Lower lobe of right lung (tissue), 2 donors: ENCODE measurements at regions not wholly inside any gene's neighbourhood (a gene's known extent, or its start where the extent isn't known, plus 50 kb on each side); places are given as distances from the start of the nearest gene placed in this dataset.

Source experiments
- ATAC-seq, 2 donors: fragments of 200-7000 bp; cut with Tn5 transposase; one replicate each; pipeline ENCODE4 v1.9.1; 2020 to 2022; ENCODE audit warnings: mild to moderate bottlenecking in 2 of 2, moderate library complexity in 2 of 2
- DNase-seq: peaks from one replicate; pipeline ENCODE4 v3.0.0-alpha.2; 2020
- H3K27ac ChIP-seq: fragments of 200-600 bp; one replicate; pipeline ENCODE4 v1.8.0; 2022
- H3K27me3 ChIP-seq: fragments of 200-600 bp; one replicate; pipeline ENCODE4 v1.8.0; 2022; ENCODE audit warnings: low read depth
- H3K36me3 ChIP-seq: fragments of 200-600 bp; one replicate; pipeline ENCODE4 v1.8.0; 2022; ENCODE audit warnings: mild to moderate bottlenecking
- H3K4me1 ChIP-seq: fragments of 200-600 bp; one replicate; pipeline ENCODE4 v1.8.0; 2022
- H3K4me3 ChIP-seq: fragments of 200-600 bp; one replicate; pipeline ENCODE4 v1.8.0; 2022; ENCODE audit warnings: mild to moderate bottlenecking
- H3K9me3 ChIP-seq: fragments of 200-600 bp; one replicate; pipeline ENCODE4 v1.8.0; 2022
- intact Hi-C: fragments of 100-400 bp; cut with DNase I; formaldehyde crosslinking; loops from one replicate; pipeline ENCODE4 v1.11.0; 2022
- TF ChIP-seq, protein P1 (sequence below): fragments of 200-600 bp; IDR thresholded peaks from one replicate; pipeline ENCODE4 v1.8.0; 2022; ENCODE audit warnings: antibody characterized with exemption, mild to moderate bottlenecking
- donor health status: DM: no; HTN: yes; CAD: no; lungs with severe emphysema.

DNA sequence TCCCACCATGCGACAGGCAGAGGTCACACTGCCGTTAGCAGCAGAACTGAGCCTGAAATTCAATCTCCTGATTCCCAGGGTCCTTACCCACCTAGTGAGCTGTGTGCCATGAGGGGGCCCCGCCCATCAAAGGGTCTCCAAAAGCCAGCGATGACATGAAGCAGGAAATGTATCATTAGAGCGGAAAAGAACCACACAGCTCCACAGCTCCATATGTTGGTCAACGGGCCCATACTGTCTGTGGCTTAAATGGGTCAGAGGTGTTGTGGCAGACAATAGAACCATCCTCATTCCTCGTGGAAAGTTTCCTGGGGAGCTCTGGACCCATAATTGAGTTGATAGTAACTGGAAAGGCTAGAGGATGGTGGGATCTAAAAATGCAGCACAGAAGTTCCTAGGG lies 68.1 kb upstream of the PODXL start:
- ATAC-seq (no peak), DNase-seq (no peak)
- TF ChIP-seq, protein P1, sequence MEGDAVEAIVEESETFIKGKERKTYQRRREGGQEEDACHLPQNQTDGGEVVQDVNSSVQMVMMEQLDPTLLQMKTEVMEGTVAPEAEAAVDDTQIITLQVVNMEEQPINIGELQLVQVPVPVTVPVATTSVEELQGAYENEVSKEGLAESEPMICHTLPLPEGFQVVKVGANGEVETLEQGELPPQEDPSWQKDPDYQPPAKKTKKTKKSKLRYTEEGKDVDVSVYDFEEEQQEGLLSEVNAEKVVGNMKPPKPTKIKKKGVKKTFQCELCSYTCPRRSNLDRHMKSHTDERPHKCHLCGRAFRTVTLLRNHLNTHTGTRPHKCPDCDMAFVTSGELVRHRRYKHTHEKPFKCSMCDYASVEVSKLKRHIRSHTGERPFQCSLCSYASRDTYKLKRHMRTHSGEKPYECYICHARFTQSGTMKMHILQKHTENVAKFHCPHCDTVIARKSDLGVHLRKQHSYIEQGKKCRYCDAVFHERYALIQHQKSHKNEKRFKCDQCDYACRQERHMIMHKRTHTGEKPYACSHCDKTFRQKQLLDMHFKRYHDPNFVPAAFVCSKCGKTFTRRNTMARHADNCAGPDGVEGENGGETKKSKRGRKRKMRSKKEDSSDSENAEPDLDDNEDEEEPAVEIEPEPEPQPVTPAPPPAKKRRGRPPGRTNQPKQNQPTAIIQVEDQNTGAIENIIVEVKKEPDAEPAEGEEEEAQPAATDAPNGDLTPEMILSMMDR, result no peak
- intact Hi-C loops, result no loop called here
- Histone ChIP-seq H3K27ac (no peak overlapping the region), H3K36me3 (no peaks in the 10 kb centered on the region), H3K4me3 (no peak overlapping the region), H3K27me3 (peaks cover 4% of the 10 kb centered on the region), H3K4me1 (peaks cover 46% of the 10 kb centered on the region), H3K9me3 (no peaks in the 10 kb centered on the region)

DNA sequence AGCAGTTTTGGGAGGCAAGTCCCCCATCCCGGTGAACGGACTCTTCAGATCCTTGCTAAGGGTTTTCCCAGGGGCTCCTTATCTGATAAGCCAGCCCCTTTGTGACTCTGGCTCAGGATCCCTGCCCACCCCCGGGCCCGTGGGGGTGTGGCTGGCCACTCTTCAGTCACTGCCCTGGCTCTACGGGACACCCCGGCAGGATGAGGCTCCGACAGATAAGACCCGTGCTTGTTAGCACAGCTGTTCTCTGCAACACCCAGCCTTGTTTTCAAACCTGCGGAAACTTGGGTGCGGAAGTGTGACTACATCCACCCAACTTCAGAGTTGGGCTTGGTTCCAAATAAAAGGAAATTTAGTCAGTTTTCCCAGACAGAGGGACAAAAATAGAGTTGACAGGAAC lies 66.7 kb upstream of the PODXL start:
- intact Hi-C loops, result no loop called here
- Histone ChIP-seq H3K4me3 (no peak overlapping the region), H3K9me3 (no peaks in the 10 kb centered on the region), H3K36me3 (no peaks in the 10 kb centered on the region), H3K27me3 (peaks cover 4% of the 10 kb centered on the region), H3K4me1 (peaks cover 41% of the 10 kb centered on the region), H3K27ac (peak overlapping the region; percentile 24)
- peak; percentile 37 to 51 for ATAC-seq
- TF ChIP-seq, protein P1, result no peak
- DNase-seq, result no peak

DNA sequence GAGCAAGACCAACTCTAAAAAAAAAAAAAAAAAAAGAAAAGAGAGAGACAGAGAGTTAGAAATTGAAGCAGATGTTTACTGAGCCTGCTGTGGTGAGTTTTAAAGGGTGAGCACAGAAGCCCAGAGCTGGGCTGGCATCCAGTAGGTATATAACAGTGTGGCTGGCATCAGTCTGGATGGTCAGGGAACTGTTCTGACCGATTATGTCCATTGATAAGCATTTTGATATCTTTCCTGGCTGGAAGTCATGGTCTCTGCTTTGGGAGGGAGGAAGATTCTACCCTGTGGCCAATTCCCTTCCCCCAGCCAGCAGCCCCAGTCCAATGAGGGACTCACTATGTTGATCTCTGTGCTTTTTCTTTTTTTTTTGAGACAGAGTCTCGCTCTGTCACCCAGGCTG lies 65.2 kb upstream of the PODXL start:
- H3K4me3 ChIP-seq, result no peak overlapping the region
- H3K9me3 ChIP-seq, result no peaks in the 10 kb centered on the region
- peaks cover 4% of the 10 kb centered on the region for H3K27me3 ChIP-seq
- intact Hi-C loops, result no loop called here
- H3K4me1 ChIP-seq, result peaks cover 33% of the 10 kb centered on the region
- H3K27ac ChIP-seq, result no peak overlapping the region
- DNase-seq (no peak), ATAC-seq (no peak)
- H3K36me3 ChIP-seq, result no peaks in the 10 kb centered on the region
- TF ChIP-seq, protein P1, result no peak

DNA sequence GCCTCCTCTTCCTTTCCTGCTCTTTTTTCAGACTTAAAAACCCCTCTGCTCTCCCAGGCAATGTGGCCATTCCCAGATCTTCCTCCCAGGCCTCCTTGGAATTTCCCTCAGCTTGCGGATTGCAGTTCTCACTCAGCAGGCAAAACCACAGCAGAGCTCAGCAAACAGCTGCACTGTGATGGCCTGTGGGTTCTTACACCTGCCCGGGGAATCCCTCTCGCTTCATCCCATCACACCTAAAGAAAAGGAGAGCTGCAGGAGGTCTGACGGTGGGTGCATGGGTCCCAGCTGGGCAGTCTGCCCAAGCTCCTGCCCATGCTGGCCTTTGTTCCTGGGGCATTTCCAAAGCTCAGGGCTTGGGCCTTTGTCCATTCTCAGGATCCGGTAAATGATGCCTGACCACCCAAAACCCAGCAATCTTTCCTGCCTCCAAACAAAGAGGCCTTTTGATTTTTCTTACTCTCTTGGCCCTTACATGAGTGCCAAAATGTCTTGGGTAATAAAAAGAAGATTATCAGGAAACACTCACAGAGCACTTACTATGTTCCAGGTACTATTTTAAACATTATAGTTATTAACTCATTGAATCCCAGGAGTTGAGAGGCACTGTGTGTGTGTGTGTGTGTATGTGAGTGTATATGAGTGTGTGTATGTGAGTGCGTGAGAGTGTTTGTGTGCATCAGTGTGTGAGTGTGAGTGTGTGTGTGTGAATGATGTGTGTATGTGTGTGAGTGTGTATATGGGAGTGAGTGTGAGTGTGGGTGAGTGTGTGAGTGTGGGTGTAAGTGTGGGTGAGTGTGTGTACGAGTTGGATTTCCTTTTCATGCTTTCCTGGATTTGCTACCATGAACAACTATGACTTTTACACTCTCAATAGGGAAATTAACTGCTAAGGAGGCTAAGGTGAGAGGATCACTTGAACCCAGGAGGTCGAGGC lies 64.5 kb upstream of the PODXL start:
- H3K4me3 ChIP-seq, result no peak overlapping the region
- H3K27me3 ChIP-seq, result peaks cover 3% of the 10 kb centered on the region
- H3K4me1 ChIP-seq, result peaks cover 27% of the 10 kb centered on the region
- H3K9me3 ChIP-seq, result no peaks in the 10 kb centered on the region
- no peak for DNase-seq
- intact Hi-C loops, result no loop called here
- no peaks in the 10 kb centered on the region for H3K36me3 ChIP-seq
- TF ChIP-seq, protein P1, result no peak
- ATAC-seq, result no peak
- H3K27ac ChIP-seq, result no peak overlapping the region

DNA sequence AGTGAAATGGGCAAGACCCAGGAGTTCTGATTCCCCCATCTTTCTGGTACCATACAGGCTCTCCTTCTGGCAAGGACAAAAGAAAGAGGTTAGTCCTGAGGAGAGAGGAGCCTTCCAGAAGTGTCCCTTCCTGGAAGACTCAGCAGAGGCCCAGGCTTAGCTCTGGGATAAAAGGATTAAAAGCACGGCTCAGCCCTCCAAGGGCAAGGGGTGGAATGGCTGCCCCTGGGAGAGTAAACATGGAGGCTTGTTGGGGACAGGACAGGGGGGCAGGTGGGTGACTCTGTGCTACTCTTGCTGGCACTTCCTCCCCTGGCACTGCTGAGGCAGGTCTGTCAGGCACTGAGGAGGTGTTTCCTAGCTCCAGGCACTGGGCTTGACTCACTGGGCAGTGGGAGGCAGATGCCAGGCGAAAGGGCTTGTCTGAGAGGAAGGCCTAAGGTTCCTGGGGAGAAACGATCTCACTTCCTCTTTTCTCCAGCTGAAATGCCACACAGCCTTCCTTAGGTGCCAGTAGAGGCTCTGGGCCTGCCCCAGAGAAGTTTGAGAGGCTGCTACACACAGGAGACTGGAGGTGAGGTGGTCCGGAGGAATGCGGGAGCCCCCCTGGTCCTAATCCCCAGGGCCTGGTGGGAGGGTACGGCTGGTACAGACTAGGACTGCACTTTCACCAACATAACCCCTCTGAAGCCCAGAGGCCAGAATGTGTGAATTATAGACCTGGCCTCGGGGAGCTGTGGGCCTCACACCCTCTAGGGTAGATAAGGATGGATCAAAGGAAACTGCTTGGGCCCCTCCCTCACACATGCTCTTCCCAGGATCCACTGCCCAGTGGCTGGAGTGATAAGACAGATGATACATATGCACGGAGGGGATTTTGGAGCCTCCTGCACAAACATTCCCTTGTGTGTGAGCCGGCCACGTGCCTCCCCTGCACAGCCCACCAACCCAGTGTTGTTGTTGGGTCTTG lies 63.2 kb upstream of the PODXL start:
- Histone ChIP-seq H3K27me3 (no peaks in the 10 kb centered on the region), H3K36me3 (no peaks in the 10 kb centered on the region), H3K9me3 (no peaks in the 10 kb centered on the region), H3K4me3 (no peak overlapping the region), H3K4me1 (peaks cover 22% of the 10 kb centered on the region), H3K27ac (peak overlapping the region; percentile 2)
- ATAC-seq (peak; percentile 39 to 48), DNase-seq (no peak)
- TF ChIP-seq, protein P1, result no peak
- intact Hi-C loops, result no loop called here
